CD4-positive, alpha-beta T cell (primary cell): ENCODE measurements at regions not wholly inside any gene's neighbourhood (a gene's known extent, or its start where the extent isn't known, plus 50 kb on each side); places are given as distances from the start of the nearest gene placed in this dataset.

Experiments used
- ATAC-seq: fragments of 200-7000 bp; cut with Tn5 transposase; one replicate; pipeline ENCODE4 v1.10.0; 2022; ENCODE audit warnings: mild to moderate bottlenecking; ENCODE audit not compliant: poor library complexity
- CTCF ChIA-PET: fragments of 350-600 bp; sonication (Branson Sonifier 250); formaldehyde crosslinking; loops from one replicate; lab custom pipeline; 2021; ENCODE audit warnings: antibody characterized with exemption, inconsistent platforms; lab: Charles Lee
- POLR2A ChIA-PET: fragments of 350-600 bp; sonication (Branson Sonifier 250); formaldehyde crosslinking; loops from one replicate; lab custom pipeline; 2021; ENCODE audit warnings: antibody characterized with exemption, inconsistent platforms; lab: Charles Lee
- DNase-seq, 14 experiments: peaks; one replicate each; pipeline ENCODE4 v3.0.0-alpha.2; 2013 to 2020; ENCODE audit warnings: mixed read lengths in 2 of 14
- H3K27ac ChIP-seq, 2 donors: one replicate each; pipeline versions ENCODE4 v1.5.1 to v1.7.0; 2013; ENCODE audit warnings: low read length in 2 of 2, low read depth in 1 of 2, mild to moderate bottlenecking in 1 of 2
- H3K27me3 ChIP-seq, 2 experiments: 1 replicate in 1 of 2; 2 replicates in 1 of 2; pipeline versions ENCODE4 v1.6.1 to v1.7.0; 2013; ENCODE audit warnings: low read length in 2 of 2, control low read depth in 1 of 2, mild to moderate bottlenecking in 1 of 2, moderate library complexity in 1 of 2; ENCODE audit not compliant: insufficient read depth in 2 of 2, control insufficient read depth in 1 of 2
- H3K36me3 ChIP-seq: one replicate; pipeline ENCODE4 v1.6.1; 2013; ENCODE audit warnings: low read length, control low read depth; ENCODE audit not compliant: insufficient read depth
- H3K4me1 ChIP-seq: one replicate; pipeline ENCODE4 v1.6.1; 2013; ENCODE audit warnings: low read length, control low read depth; ENCODE audit not compliant: insufficient read depth
- H3K4me3 ChIP-seq: one replicate; pipeline ENCODE4 v1.5.1; 2013; ENCODE audit warnings: mild to moderate bottlenecking, low read length, moderate library complexity
- H3K9me3 ChIP-seq, 2 experiments: 1 replicate in 1 of 2; 2 replicates in 1 of 2; pipeline versions ENCODE4 v1.6.1 to v1.7.0; 2013; ENCODE audit warnings: low read length in 2 of 2, mild to moderate bottlenecking in 2 of 2, control low read depth in 1 of 2, moderate library complexity in 1 of 2; ENCODE audit not compliant: control insufficient read depth in 1 of 2, insufficient read depth in 1 of 2
- H3K27ac Mint-ChIP-seq: one replicate; pipeline ENCODE4 v1.8.0; 2020; ENCODE audit warnings: mixed read lengths
- H3K27me3 Mint-ChIP-seq: one replicate; pipeline ENCODE4 v1.8.0; 2021; ENCODE audit warnings: mixed read lengths
- H3K36me3 Mint-ChIP-seq: one replicate; pipeline ENCODE4 v1.8.0; 2021; ENCODE audit warnings: low read depth, mixed read lengths
- H3K4me1 Mint-ChIP-seq: one replicate; pipeline ENCODE4 v1.8.0; 2021; ENCODE audit warnings: low read depth, mixed read lengths
- H3K4me3 Mint-ChIP-seq: one replicate; pipeline ENCODE4 v1.8.0; 2020; ENCODE audit warnings: mild to moderate bottlenecking, mixed read lengths
- H3K9me3 Mint-ChIP-seq: one replicate; pipeline ENCODE4 v1.8.0; 2020; ENCODE audit warnings: mixed read lengths
- intact Hi-C, 2 experiments: fragments of 100-400 bp; cut with DNase I in 1 of 2; cut with micrococcal nuclease in 1 of 2; formaldehyde crosslinking; loops; one replicate each; pipeline versions ENCODE4 v1.15.1 to v1.9.0; 2023 to 2025; cut with DNase I, micrococcal nuclease
- TF ChIP-seq, protein P1 (sequence below): fragments of 200-600 bp; IDR thresholded peaks from one replicate; pipeline ENCODE4 v1.8.0; 2022; ENCODE audit warnings: antibody characterized with exemption, mild to moderate bottlenecking

DNA sequence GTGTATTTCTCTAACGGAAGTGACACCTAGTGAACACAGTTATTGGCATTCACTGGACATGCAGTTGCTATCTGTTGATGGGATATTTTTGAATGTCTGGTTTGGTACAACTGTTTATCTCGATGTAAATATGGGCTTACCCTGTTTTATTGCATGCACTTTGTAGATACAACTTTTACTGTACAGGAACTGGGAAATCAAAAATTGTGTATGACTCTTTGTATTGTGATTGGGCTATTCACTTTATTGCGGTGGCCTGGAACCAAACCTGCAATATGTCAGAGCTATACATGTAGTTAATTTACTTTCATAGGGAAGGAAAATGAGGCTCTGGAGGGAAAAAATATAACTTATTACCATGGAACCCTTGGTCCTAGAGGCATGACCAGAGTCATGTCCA lies 380.7 kb upstream of the KIRREL3 start:
- DNase-seq (no peak), ATAC-seq (no peak)
- Mint-ChIP-seq H3K4me1 (no peaks in the 10 kb centered on the region), H3K4me3 (no peak overlapping the region), H3K36me3 (no peaks in the 10 kb centered on the region), H3K27me3 (no peaks in the 10 kb centered on the region), H3K9me3 (no peaks in the 10 kb centered on the region), H3K27ac (no peak overlapping the region)
- Histone ChIP-seq H3K27me3 (no peaks in the 10 kb centered on the region), H3K27ac (no peak overlapping the region), H3K36me3 (no peaks in the 10 kb centered on the region), H3K9me3 (no peaks in the 10 kb centered on the region), H3K4me1 (no peaks in the 10 kb centered on the region), H3K4me3 (no peak overlapping the region)
- intact Hi-C loops, result no loop called here
- POLR2A ChIA-PET, result no interaction called here
- CTCF ChIA-PET, result no interaction called here
- TF ChIP-seq, protein P1, sequence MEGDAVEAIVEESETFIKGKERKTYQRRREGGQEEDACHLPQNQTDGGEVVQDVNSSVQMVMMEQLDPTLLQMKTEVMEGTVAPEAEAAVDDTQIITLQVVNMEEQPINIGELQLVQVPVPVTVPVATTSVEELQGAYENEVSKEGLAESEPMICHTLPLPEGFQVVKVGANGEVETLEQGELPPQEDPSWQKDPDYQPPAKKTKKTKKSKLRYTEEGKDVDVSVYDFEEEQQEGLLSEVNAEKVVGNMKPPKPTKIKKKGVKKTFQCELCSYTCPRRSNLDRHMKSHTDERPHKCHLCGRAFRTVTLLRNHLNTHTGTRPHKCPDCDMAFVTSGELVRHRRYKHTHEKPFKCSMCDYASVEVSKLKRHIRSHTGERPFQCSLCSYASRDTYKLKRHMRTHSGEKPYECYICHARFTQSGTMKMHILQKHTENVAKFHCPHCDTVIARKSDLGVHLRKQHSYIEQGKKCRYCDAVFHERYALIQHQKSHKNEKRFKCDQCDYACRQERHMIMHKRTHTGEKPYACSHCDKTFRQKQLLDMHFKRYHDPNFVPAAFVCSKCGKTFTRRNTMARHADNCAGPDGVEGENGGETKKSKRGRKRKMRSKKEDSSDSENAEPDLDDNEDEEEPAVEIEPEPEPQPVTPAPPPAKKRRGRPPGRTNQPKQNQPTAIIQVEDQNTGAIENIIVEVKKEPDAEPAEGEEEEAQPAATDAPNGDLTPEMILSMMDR, result no peak

DNA sequence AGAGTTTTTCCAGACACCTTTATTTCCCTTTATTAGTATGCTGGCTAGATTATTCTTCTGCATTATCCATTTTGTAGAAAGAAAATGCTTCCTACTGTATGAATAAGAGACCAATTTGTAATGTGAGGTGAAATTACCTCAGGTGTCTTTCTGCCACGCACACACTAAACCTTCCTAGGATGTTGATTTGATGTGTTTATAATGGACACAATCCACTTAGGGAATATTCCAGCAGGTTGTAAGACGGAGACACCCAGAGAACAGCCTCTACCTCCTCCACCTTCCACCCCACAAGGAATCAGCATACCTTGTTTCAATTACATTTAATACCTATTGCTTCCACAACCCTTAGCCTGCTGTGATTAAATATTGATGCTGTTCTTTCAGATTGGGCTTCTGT lies 379.1 kb upstream of the KIRREL3 start:
- intact Hi-C loops, result no loop called here

DNA sequence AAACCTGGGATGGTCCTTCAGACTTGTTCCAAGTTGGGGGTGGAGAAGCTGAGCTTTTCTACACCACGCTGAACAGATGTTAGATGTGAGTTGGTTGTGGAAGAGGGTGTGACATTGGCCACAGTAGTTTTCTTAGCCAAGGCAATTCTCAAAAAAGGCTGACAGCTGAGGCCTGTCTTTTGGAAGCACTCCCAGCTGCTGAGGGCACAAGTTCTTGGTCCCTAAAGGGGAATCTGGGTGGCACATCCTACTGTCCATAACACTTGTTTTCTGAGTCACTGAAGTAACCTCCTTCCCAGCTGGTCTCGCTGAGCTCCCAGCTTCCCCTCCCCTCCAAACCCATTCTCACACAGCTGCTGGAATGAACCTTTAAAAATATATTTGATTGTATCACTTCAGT lies 375.7 kb upstream of the KIRREL3 start:
- Histone ChIP-seq H3K36me3 (no peaks in the 10 kb centered on the region), H3K27me3 (no peaks in the 10 kb centered on the region), H3K4me3 (no peak overlapping the region), H3K27ac (no peak overlapping the region), H3K4me1 (no peaks in the 10 kb centered on the region), H3K9me3 (no peaks in the 10 kb centered on the region)
- TF ChIP-seq, protein P1, result no peak
- no peak for ATAC-seq
- Mint-ChIP-seq H3K4me3 (no peak overlapping the region), H3K4me1 (no peaks in the 10 kb centered on the region), H3K27ac (no peak overlapping the region), H3K9me3 (no peaks in the 10 kb centered on the region), H3K36me3 (no peaks in the 10 kb centered on the region), H3K27me3 (no peaks in the 10 kb centered on the region)
- no peak for DNase-seq
- intact Hi-C loops, result no loop called here
- CTCF ChIA-PET, result no interaction called here
- POLR2A ChIA-PET, result no interaction called here

More for the DNA sequence above, 379.1 kb upstream of the KIRREL3 start:
- Histone ChIP-seq H3K36me3 (no peaks in the 10 kb centered on the region), H3K4me3 (no peak overlapping the region), H3K9me3 (no peaks in the 10 kb centered on the region), H3K27ac (no peak overlapping the region), H3K4me1 (no peaks in the 10 kb centered on the region), H3K27me3 (no peaks in the 10 kb centered on the region)
- Mint-ChIP-seq H3K4me1 (no peaks in the 10 kb centered on the region), H3K36me3 (no peaks in the 10 kb centered on the region), H3K27ac (no peak overlapping the region), H3K27me3 (no peaks in the 10 kb centered on the region), H3K9me3 (no peaks in the 10 kb centered on the region), H3K4me3 (no peak overlapping the region)
- TF ChIP-seq, protein P1, result no peak
- ATAC-seq, result no peak
- CTCF ChIA-PET, result no interaction called here
- POLR2A ChIA-PET, result no interaction called here
- DNase-seq, result no peak
